KBM-7 (cell line): ENCODE measurements at regions not wholly inside any gene's neighbourhood (a gene's known extent, or its start where the extent isn't known, plus 50 kb on each side); places are given as distances from the start of the nearest gene placed in this dataset.
"Not testable (repeated sequence)": the region's sequence is repeated elsewhere in the genome, so short reads cannot be mapped to it uniquely, and the experiment has no call there.

ENCODE experiments used
- DNase-seq: peaks from one replicate; pipeline ENCODE4 v3.0.0-alpha.2; 2015
- in situ Hi-C: fragments of 300-500 bp; cut with MboI; formaldehyde crosslinking; loops from 2 replicates; pipeline ENCODE4 v1.14.3; 2020; ENCODE audit warnings: low sequenced_read_pairs, low pct_unique_long_range_greater_than_20kb, mixed read lengths

GRCh38 chr2:59204040-59204439 is 962.9 kb upstream of the FANCL start:
- no peak for DNase-seq
- in situ Hi-C loops, result no loop called here

DNA sequence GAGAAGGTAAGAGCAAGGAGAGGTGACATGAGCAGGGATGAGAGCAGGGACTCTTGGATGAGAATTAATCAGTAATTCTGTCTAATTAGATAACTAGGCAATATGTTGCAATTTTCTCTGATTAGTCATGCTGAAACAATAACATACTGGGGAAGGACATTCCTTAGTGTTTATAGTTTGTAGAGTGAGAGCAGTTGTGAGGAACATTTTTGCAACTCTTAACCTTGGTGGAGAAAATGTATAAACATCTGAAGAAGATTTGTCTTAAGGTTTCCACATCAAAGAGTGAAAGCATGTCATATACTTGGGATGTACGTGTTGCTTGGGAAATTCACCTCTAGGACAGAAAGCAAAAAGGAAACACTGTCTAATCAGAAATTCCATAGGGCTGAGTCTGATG is 955.4 kb upstream of the FANCL start:
- DNase-seq, result no peak
- in situ Hi-C loops, result no loop called here

- in situ Hi-C loops, result no loop called here
- no peak for DNase-seq
These were observed 954.7 kb upstream of the FANCL start for GRCh38 chr2:59195851-59196250.

DNA sequence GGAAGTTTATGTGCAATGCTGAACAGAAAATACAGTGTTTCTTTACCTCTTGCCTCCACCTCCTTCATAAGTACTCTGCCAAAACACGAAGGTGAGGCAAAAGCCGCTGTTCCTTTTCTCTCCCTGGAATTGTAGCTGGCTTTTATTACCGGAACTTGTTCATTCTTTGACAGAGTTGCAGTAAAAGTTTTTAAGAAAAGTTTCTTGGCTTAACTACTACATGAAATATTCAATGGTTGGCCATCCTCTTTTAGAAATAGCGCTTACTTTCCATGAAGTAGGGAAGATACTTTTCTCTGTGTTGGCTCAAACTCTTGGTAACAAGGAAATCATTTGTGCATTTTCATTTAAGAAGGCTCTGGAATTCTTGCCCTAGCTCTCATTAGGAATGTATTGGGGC is 950.7 kb upstream of the FANCL start:
- in situ Hi-C loops, result no loop called here
- no peak for DNase-seq

- in situ Hi-C loops, result no loop called here
- no peak for DNase-seq
These were observed 949.4 kb upstream of the FANCL start for GRCh38 chr2:59190518-59190917.

DNA sequence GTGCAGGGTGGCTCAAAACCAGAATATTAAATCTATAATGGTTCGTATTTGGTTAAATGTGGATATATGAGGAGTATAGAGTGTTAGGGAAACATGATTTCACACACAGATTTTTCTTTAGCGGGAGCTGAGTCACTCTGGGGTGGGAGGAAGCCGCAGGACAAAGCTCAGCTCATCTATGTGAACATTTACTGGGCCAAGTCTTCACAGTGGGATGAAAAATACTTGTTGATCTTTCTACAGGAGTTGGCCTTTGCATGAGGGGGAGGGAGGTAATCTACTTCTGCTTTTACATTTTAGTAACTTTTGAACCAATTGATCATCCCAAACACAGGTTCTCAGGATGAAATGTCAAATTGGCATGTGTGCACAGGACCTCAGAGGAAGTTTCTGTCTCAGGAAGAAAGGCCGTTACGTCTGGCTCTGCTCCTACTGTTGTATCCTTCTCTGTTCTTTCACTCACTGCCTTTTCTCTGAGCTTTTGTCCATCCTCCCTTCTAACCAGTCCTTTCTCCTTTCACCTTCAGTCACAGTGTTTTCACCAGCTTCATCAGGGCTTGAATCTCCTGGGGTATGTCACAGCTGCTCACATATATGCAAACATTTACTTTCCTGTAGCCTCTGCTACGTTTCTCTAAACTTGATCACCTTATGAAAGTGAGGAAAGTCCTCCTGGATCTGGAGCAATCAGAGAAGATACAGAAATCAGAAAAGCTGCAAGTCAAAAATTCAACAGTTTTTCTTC is 943.3 kb upstream of the FANCL start:
- peak; percentile 85 for DNase-seq
- in situ Hi-C loops, result no loop called here

GRCh38 chr2:59183070-59183469 is 941.9 kb upstream of the FANCL start:
- in situ Hi-C loops, result no loop called here
- DNase-seq, result no peak

DNA sequence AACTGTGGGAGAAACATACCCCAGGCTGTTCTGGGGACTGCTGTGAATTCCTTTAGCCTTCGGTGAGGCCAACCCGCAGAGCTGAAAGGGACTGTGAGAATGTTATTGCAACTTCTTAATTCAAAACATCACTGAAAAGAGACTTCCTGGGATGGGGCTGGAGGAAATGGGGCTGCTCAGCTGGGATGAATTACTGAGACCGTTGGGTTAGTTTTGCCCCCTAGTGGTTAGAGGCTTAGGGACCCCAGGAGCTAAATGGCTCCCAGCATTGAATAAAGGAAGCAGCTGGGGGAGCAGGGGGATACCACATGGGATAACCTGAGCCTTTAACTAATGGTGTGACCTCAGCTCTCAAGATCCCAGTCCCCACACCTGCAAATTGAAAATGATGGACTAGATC is 941.1 kb upstream of the FANCL start:
- in situ Hi-C loops, result no loop called here

DNA sequence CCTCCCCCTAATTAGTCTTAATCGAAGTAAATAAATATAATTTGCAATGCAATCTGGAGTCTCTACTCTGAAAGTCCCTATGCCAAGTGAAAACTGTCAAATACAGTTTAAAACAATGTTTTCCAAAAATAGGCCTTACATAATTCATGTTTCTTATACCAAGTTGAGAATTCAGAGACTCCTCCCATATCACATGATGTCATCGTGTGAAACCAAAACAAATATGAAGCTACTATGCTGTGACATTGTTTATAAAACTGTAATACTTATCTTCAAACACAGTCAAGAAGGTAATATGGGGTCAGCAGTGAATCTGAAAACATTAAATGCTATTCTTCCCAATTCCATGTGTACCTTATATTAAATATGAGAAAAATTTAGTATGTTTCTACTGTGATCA is 940.2 kb upstream of the FANCL start:
- in situ Hi-C loops, result no loop called here
- no peak for DNase-seq

More for the DNA sequence above, 941.1 kb upstream of the FANCL start:
- peak; percentile 57 for DNase-seq

- no peak for DNase-seq
- in situ Hi-C loops, result no loop called here
These were observed 939.5 kb upstream of the FANCL start for GRCh38 chr2:59180621-59181020.

GRCh38 chr2:59180111-59180510 is 939.0 kb upstream of the FANCL start:
- DNase-seq, result no peak
- in situ Hi-C loops, result no loop called here

DNA sequence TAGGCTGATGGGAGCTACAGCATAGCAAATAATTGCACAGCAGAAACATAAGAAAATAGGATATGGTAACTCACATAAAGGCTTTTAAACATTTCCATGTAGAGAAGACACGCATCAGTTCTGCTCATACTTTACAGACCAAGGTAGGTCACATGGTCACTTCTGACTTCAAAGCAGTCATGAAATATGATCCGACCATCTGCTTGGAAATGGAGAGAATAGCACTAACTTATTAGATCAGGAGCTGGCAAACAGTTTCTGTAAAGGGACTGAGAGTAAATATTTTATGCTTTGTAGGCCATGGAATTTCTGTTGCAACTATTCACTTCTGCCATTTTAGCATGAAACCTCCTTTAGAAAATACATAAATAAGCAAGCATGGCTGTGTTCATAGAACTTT is 936.6 kb upstream of the FANCL start:
- no peak for DNase-seq
- in situ Hi-C loops, result no loop called here

GRCh38 chr2:59176737-59177136 is 935.6 kb upstream of the FANCL start:
- DNase-seq, result peak; percentile 18
- in situ Hi-C loops, result no loop called here

- in situ Hi-C loops, result no loop called here
These were observed 933.6 kb upstream of the FANCL start for GRCh38 chr2:59174536-59175243.

GRCh38 chr2:59173325-59173724 is 932.2 kb upstream of the FANCL start:
- in situ Hi-C loops, result no loop called here
- no peak for DNase-seq

More at GRCh38 chr2:59174536-59175243, 933.6 kb upstream of the FANCL start:
- no peak for DNase-seq

GRCh38 chr2:59171019-59171418 is 929.9 kb upstream of the FANCL start:
- DNase-seq, result no peak
- in situ Hi-C loops, result no loop called here

GRCh38 chr2:59168766-59169165 is 927.6 kb upstream of the FANCL start:
- in situ Hi-C loops, result no loop called here
- DNase-seq, result no peak

DNA sequence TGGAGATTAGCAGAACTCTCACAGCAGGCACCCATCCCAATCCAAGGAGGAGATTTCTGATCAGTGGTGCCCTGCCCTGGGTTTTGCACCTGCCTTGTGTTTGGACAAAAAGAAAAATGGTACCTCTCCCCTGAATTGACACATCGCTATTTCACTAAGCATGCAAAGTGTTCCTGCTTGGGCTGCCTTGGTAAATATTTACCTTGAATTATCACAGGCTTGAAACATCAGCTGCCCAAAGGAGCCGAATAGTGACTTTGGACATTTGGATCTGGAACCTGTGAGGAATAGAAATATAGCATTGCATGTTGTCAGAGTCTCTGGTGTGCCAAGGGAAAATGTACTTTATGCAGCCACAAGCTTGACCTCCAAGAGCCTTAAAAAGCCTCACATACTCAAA is 926.4 kb upstream of the FANCL start:
- no peak for DNase-seq
- in situ Hi-C loops, result no loop called here

- in situ Hi-C loops, DNase-seq: not testable (repeated sequence)
These were observed 916.8 kb upstream of the FANCL start for GRCh38 chr2:59157908-59158307.

DNA sequence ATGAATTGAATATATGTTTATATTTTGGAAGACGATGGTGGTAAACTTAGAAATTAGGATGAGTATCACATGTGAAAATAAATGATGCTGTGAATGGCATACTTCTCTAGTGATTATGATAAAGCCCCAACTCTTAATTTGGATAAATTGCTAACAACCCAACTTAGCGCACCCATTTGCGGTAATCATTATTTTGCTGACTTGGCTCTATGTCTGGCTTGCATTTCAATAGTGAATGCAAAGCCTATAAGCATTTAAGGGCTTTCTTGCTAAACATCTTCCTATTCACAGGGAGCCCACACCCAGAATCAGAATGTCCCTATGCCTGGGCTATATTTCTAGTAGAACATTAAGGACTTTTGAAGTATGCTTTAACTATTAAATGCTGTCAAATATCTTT is 910.7 kb upstream of the FANCL start:
- DNase-seq, result no peak
- in situ Hi-C loops, result no loop called here
